DOHH2 (cell line): ENCODE measurements at regions not wholly inside any gene's neighbourhood (a gene's known extent, or its start where the extent isn't known, plus 50 kb on each side); places are given as distances from the start of the nearest gene placed in this dataset.

Experiments used
- CTCF ChIP-seq: fragments of 200-600 bp; sonication (generic); IDR thresholded peaks from one replicate; pipeline ENCODE4 v1.5.1; 2014; ENCODE audit warnings: antibody characterized with exemption, mild to moderate bottlenecking, low read depth, low read length; ENCODE audit not compliant: poor library complexity, severe bottlenecking
- EZH2phosphoT487 ChIP-seq: fragments of 200-600 bp; sonication (generic); IDR thresholded peaks from 2 replicates; pipeline ENCODE4 v1.6.1; 2017; ENCODE audit warnings: borderline replicate concordance, mild to moderate bottlenecking, antibody characterized with exemption, low read length, moderate library complexity, mixed read lengths

DNA sequence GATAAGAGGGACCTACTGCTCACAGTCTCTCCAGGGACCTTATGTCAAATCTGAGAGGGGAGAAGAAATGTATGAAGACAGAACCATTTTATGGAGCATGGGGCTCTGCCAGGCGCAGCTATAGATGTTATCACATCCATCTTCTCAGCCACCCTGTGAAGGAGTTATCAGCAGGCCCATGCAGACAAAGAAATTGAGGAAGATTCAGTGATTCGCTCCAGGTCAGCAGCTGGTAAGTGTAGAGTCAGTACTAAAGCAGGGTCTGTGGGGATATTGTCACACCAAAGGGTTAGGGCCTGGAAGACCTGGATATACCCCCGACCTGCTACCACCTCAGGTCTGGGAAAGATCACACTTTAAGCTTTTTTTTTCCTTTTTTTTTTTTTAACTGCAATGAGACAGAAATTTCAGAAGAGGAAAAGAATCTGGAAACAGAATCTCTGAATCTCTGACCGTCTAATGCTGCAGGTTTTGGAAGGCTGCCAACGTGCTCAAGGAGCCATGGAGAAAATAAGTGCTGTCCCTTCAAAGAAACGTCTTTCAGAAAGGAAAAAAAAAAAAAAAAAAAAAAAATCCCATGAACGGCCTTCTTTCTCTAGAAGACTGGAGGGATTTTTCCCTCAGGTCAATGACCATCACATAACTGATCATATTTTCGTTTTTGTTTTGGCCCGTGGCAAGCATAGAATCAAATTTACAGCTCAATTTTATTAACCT, 73.3 kb upstream of the PLEKHG7 start:
- TF ChIP-seq CTCF (no peak), EZH2phosphoT487 (no peak)
